ENCODE measurements at regions not wholly inside any gene's neighbourhood (a gene's known extent, or its start where the extent isn't known, plus 50 kb on each side); places are given as distances from the start of the nearest gene placed in this dataset.

GRCh38 chr5:13640270-13640669, 304.2 kb downstream of the DNAH5 start:
- Mint-ChIP-seq H3K4me1 (no peaks in the 10 kb centered on the region), H3K27ac (no peak overlapping the region), H3K27me3 (no peaks in the 10 kb centered on the region), H3K9me3 (peaks cover 0 to 6% of the 10 kb centered on the region in 2 donors), H3K4me3 (no peak overlapping the region)
- DNase-seq, result no peak
- ATAC-seq, result no peak

DNA sequence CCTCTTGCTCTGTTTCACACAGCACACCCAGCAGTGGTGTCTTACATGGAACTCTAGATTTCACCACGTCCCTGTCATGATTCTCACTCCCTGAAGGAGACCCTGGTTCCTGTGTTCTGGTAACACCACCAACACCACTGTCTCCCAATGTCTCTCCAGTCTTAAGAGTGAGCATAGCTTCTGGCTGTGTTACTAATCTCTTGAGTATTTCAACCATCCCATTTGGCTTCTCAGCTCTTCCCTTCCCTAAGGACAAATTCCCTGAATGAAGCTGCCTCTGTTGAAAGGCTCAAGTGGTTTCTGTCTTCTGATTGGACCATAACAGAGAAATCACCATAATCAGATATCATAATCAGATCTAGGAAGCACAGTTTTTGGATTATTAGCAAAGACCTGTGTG, 311.8 kb downstream of the DNAH5 start:
- Mint-ChIP-seq H3K27ac (no peak overlapping the region), H3K4me3 (no peak overlapping the region), H3K9me3 (peaks cover 0 to 23% of the 10 kb centered on the region in 2 donors), H3K27me3 (no peaks in the 10 kb centered on the region), H3K4me1 (no peaks in the 10 kb centered on the region)
- DNase-seq, result no peak
- ATAC-seq, result no peak

DNA sequence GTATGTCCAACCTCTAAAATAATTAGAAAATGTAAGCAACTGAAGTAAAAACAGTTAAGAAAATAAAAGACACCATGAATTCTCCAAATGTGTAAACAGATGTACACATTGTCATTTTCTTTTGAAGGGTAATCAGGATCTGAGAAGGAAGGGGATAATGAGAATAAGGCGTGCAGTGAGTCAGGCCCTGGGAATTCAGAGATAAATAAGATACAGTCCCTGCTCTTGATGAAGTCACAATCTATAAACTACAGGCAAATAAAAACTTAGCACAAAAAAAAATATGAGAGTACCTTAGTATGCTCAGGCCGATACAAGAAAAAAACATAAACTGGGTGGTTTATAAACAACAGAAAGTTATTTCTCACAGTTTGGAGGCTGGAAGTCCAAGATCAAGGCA, 315.3 kb downstream of the DNAH5 start:
- ATAC-seq (no peak), DNase-seq (no peak)
- Mint-ChIP-seq H3K4me3 (no peak overlapping the region), H3K9me3 (peaks cover 4 to 44% of the 10 kb centered on the region in 2 donors), H3K4me1 (no peaks in the 10 kb centered on the region), H3K27ac (no peak overlapping the region), H3K27me3 (no peaks in the 10 kb centered on the region)

GRCh38 chr5:13627673-13628454, 316.6 kb downstream of the DNAH5 start:
- Mint-ChIP-seq H3K9me3 (peaks cover 4 to 44% of the 10 kb centered on the region in 2 donors), H3K27ac (no peak overlapping the region), H3K4me1 (no peaks in the 10 kb centered on the region), H3K4me3 (no peak overlapping the region), H3K27me3 (no peaks in the 10 kb centered on the region)
- no peak for ATAC-seq
- no peak for DNase-seq

- H3K27ac Mint-ChIP-seq, result no peak overlapping the region
- H3K4me1 Mint-ChIP-seq, result no peaks in the 10 kb centered on the region
- no peak overlapping the region for H3K4me3 Mint-ChIP-seq
- ATAC-seq (no peak), DNase-seq (no peak)
- no peaks in the 10 kb centered on the region for H3K27me3 Mint-ChIP-seq
- peaks cover 4 to 40% of the 10 kb centered on the region in 2 donors for H3K9me3 Mint-ChIP-seq
Measured at GRCh38 chr5:13625616-13626198, 318.8 kb downstream of the DNAH5 start.

DNA sequence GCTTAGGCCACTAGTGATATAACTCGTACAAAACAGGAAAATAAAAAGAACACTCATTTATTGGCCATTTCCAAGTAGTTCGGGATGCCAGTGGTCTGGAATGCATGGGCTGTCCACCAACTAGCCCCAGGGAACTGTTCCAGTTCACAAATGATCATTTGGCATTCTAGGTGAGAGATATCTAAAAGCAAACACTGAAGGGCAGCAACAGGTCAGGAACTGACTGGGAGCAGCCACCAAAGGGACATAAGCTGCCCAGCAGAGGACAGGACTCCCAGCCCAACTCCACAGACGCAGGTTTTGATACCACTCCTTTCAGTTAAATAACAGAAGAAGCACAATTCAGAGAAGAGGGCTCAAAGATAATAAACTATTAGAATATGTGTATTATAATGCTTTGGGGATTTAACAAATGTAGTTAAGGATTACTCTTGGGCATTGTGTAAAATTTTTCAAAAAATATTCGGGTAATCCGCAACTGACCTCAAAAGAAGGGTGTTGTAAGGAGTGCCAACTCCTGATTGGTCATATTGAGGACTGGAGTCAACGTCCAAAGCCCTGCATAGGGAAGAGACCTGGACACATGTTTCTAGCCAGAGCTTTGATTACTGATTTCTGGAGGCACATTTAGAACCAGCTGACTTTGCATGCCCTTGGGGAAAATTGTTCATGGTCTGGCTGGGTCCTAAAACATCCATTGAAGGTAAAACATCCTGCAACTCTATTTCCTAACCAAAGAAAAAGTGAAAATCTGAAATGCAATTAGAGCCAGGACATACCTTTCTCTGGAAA, 320.0 kb downstream of the DNAH5 start:
- Mint-ChIP-seq H3K4me1 (no peaks in the 10 kb centered on the region), H3K27ac (no peak overlapping the region), H3K4me3 (no peak overlapping the region), H3K27me3 (no peaks in the 10 kb centered on the region), H3K9me3 (peaks cover 10 to 40% of the 10 kb centered on the region in 2 donors)
- ATAC-seq, result no peak
- no peak for DNase-seq

DNA sequence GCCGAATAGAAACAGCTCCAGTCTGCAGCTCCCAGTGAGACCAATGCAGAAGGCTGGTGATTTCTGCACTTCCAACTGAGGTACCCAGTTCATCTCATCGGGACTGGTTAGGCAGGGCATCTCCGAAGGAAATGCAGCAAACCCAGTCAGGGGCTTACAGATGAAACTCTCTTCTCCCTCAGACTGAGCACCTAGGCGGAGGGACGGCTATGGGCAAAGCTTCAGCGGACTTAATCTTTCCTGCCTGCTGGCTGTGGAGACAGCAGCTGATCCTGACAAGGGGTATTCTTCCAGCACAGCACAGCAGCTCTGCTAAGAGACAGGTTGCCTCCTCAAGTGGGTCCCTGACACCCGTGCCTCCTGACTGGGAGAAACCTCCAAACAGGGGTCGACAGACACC, 330.9 kb downstream of the DNAH5 start:
- ATAC-seq (no peak), DNase-seq (no peak)
- no peak overlapping the region for H3K4me3 Mint-ChIP-seq
- H3K27ac Mint-ChIP-seq, result no peak overlapping the region
- peaks cover 15 to 28% of the 10 kb centered on the region in 2 donors for H3K9me3 Mint-ChIP-seq
- no peaks in the 10 kb centered on the region for H3K27me3 Mint-ChIP-seq
- H3K4me1 Mint-ChIP-seq, result no peaks in the 10 kb centered on the region

DNA sequence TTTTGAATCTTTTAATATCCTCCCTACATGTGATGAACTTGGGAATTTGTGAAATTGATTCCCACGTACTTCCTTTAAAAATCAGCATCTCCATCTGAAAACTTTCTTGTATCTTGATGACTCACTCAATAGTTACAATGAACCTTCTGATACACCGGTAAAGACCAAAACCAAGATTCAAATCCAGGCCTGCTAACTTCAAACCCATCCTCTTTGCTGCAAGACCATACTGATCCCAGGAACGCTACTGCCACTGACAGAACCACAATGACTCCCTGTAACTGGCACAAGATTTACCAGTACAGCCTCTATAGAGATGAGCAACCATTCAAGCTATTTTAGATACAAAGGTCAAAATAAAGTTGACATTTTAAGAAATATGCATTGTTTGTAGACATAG, 332.9 kb downstream of the DNAH5 start:
- H3K9me3 Mint-ChIP-seq, result peaks cover 11 to 27% of the 10 kb centered on the region in 2 donors
- H3K4me1 Mint-ChIP-seq, result no peaks in the 10 kb centered on the region
- H3K27ac Mint-ChIP-seq, result no peak overlapping the region
- DNase-seq (no peak), ATAC-seq (no peak)
- H3K4me3 Mint-ChIP-seq, result no peak overlapping the region
- no peaks in the 10 kb centered on the region for H3K27me3 Mint-ChIP-seq

GRCh38 chr5:13609504-13609903, 335.0 kb downstream of the DNAH5 start:
- Mint-ChIP-seq H3K4me3 (no peak overlapping the region), H3K27me3 (no peaks in the 10 kb centered on the region), H3K4me1 (no peaks in the 10 kb centered on the region), H3K27ac (no peak overlapping the region), H3K9me3 (peaks cover 0 to 9% of the 10 kb centered on the region in 2 donors)
- no peak for DNase-seq
- no peak for ATAC-seq

DNA sequence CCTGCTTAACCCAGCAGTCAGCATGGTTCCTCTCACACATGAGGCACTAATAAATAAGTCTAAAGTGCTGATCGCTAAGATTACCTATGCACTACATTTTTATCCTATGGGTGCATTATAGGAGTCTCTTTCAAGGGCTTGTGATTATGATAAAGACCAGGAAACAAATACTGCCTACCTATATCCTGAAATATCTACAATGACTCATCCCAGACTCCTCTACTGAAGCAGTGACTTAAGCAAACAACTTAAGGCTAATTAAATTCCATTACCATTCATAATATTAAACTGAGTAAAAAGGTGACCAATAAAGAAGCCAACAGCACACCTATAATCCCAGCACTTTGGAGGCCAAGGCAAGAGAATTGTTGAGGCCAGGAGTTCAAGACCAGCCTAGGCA, 338.4 kb downstream of the DNAH5 start:
- ATAC-seq, result no peak
- H3K4me1 Mint-ChIP-seq, result no peaks in the 10 kb centered on the region
- DNase-seq, result no peak
- H3K27ac Mint-ChIP-seq, result no peak overlapping the region
- H3K9me3 Mint-ChIP-seq, result peaks cover 0 to 7% of the 10 kb centered on the region in 2 donors
- no peaks in the 10 kb centered on the region for H3K27me3 Mint-ChIP-seq
- no peak overlapping the region for H3K4me3 Mint-ChIP-seq

GRCh38 chr5:13601112-13601511, 343.4 kb downstream of the DNAH5 start:
- peaks cover 0 to 11% of the 10 kb centered on the region in 2 donors for H3K9me3 Mint-ChIP-seq
- DNase-seq, result no peak
- no peak overlapping the region for H3K4me3 Mint-ChIP-seq
- no peaks in the 10 kb centered on the region for H3K4me1 Mint-ChIP-seq
- ATAC-seq, result no peak
- no peaks in the 10 kb centered on the region for H3K27me3 Mint-ChIP-seq
- no peak overlapping the region for H3K27ac Mint-ChIP-seq

DNA sequence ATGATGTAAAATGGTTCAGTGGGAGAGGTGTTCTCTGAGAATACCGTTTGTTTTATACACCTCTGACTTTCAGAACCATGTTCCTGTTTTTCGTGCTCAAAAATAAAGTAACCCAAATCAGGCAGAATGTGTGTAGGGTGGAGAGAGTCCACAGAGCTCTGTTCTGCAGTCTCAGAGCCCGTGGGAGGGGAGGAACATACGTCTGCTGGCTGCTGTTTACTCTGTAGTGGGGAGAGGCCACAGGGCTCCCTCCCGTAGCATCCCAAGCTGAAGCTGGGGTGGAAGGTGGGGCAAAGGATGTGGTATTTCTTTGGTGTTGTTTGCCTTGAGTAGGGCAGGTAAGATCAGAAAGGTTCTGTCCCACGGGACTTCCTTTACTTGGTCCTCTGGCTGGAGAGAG, 348.5 kb downstream of the DNAH5 start:
- H3K27me3 Mint-ChIP-seq, result no peaks in the 10 kb centered on the region
- ATAC-seq (no peak), DNase-seq (no peak)
- no peak overlapping the region for H3K27ac Mint-ChIP-seq
- H3K9me3 Mint-ChIP-seq, result peaks cover 4 to 19% of the 10 kb centered on the region in 2 donors
- H3K4me3 Mint-ChIP-seq, result no peak overlapping the region
- H3K4me1 Mint-ChIP-seq, result no peaks in the 10 kb centered on the region

DNA sequence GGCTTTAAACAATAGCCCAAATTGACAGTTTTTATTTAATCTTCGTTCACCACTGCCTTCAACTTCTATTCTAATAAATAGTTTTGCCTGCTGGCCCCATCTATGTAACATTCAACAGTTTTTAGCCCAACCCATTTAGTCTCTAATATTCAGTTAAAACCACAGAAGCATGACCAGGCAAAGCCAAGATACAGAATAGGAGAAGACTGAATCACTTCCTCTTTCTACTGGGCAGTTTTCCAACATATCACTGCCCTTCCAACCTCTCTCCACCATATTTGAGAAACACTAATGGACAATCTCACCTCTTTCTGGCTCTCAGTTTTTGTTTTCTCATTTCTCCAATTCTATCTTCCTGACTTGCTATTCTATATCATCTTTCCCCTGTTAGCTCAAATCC, 352.9 kb downstream of the DNAH5 start:
- ATAC-seq (no peak), DNase-seq (no peak)
- Mint-ChIP-seq H3K4me3 (no peak overlapping the region), H3K4me1 (no peaks in the 10 kb centered on the region), H3K9me3 (peaks cover 4 to 19% of the 10 kb centered on the region in 2 donors), H3K27ac (no peak overlapping the region), H3K27me3 (no peaks in the 10 kb centered on the region)

DNA sequence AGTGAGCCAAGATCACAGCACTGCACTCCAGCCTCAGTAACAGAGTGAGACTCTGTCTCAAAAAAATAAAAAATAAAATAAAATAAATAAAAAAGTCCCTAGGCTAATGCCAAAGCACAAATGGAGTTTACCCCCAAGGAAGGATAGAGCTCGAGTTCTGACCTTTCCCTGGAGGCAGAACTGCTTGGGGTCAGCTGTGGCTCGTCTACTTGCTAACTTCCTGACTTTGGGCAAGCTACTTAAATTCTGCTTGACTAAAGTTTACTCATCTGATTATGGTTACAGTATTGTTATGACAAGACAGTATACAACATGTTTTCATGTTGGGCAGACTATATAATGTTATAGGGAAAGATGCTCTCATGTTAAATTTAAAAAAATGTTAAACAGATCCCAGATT, 359.2 kb downstream of the DNAH5 start:
- Mint-ChIP-seq H3K4me3 (no peak overlapping the region), H3K4me1 (no peaks in the 10 kb centered on the region), H3K27ac (no peak overlapping the region), H3K27me3 (no peaks in the 10 kb centered on the region), H3K9me3 (no peaks in the 10 kb centered on the region)
- no peak for DNase-seq
- ATAC-seq, result no peak

DNA sequence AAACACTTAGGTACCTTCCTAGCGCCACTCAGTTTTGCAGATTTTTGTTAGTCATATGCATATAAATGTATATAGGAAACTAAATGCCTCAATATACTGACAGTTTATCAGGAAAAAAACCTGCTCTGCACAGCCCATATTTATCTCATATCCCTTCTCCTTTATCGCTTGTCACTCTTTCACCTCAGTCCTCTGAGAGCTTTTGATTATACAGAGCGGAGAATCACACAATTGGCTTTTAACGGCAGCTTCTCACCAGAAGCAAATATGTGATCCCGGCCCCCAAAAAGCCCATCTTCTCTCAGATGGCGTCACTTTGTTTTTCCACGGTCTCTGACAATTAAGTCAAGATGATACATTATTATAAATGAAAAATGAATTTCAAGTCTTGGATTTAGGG, 362.6 kb downstream of the DNAH5 start:
- ATAC-seq, result no peak
- Mint-ChIP-seq H3K27ac (no peak overlapping the region), H3K9me3 (peaks cover 0 to 7% of the 10 kb centered on the region in 2 donors), H3K27me3 (no peaks in the 10 kb centered on the region), H3K4me1 (no peaks in the 10 kb centered on the region), H3K4me3 (no peak overlapping the region)
- no peak for DNase-seq

DNA sequence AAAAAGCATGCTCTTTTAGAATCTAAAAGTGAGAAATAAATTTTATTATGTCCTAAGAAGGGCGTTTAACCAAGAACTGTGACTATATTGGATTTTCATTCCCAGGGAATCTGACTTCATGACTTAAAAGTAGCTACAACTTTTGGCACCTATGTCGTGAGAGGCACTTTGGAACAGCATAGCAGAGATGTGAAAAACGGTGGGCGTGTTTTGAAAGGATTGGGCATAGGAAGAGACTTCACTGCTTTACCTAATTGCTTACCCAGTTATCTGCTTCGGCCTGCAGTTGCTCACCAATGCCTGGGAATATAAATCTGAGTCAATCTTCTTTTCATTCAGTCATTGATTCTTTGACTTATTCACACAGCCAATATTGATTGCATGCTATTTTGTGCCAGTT, 363.4 kb downstream of the DNAH5 start:
- H3K27ac Mint-ChIP-seq, result no peak overlapping the region
- ATAC-seq (no peak), DNase-seq (no peak)

More for the DNA sequence above, 363.4 kb downstream of the DNAH5 start:
- no peaks in the 10 kb centered on the region for H3K4me1 Mint-ChIP-seq
- peaks cover 0 to 7% of the 10 kb centered on the region in 2 donors for H3K9me3 Mint-ChIP-seq
- no peaks in the 10 kb centered on the region for H3K27me3 Mint-ChIP-seq
- H3K4me3 Mint-ChIP-seq, result no peak overlapping the region

All from stimulated activated naive CD8-positive, alpha-beta T cell treated with anti-CD3 and anti-CD28 coated beads, Interleukin-15, amount 100 ng/mL, for 72 hours (primary cell).